Gastrocnemius medialis (tissue), 4 donors: ENCODE measurements at regions not wholly inside any gene's neighbourhood (a gene's known extent, or its start where the extent isn't known, plus 50 kb on each side); places are given as distances from the start of the nearest gene placed in this dataset.

Experiments
- CTCF ChIP-seq, 5 experiments: fragments of 450-650 bp in 3 of 5; fragments of 200-600 bp in 2 of 5; sonication (generic) in 2 of 5; IDR thresholded peaks in 4 of 5; conservative IDR thresholded peaks in 1 of 5; 1 replicate in 4 of 5; 2 replicates in 1 of 5; pipeline ENCODE4 v1.5.1; 2016 to 2019; ENCODE audit warnings: antibody characterized with exemption in 5 of 5, mild to moderate bottlenecking in 3 of 5, moderate library complexity in 3 of 5
- POLR2A ChIP-seq, 2 donors: fragments of 450-650 bp; IDR thresholded peaks; one replicate each; pipeline ENCODE4 v1.6.1; 2017; ENCODE audit warnings: antibody characterized with exemption in 2 of 2, mild to moderate bottlenecking in 2 of 2, moderate library complexity in 2 of 2

GRCh38 chr17:70278844-70279462, 109.6 kb downstream of the KCNJ2 start:
- no peak for TF ChIP-seq CTCF (IDR thresholded peaks at IDR 0.05 in 4 of 5, conservative IDR thresholded peaks at IDR 0.05 in 1 of 5)
- no peak for TF ChIP-seq POLR2A (IDR thresholded peaks at IDR 0.05)
